GM12872 (cell line): ENCODE measurements at regions not wholly inside any gene's neighbourhood (a gene's known extent, or its start where the extent isn't known, plus 50 kb on each side); places are given as distances from the start of the nearest gene placed in this dataset.

ENCODE experiments used
- CTCF ChIP-seq: IDR thresholded peaks from 3 replicates; pipeline ENCODE4 v1.5.1; 2011; ENCODE audit warnings: low read depth, mild to moderate bottlenecking, low read length, moderate library complexity; ENCODE audit not compliant: insufficient read depth

DNA sequence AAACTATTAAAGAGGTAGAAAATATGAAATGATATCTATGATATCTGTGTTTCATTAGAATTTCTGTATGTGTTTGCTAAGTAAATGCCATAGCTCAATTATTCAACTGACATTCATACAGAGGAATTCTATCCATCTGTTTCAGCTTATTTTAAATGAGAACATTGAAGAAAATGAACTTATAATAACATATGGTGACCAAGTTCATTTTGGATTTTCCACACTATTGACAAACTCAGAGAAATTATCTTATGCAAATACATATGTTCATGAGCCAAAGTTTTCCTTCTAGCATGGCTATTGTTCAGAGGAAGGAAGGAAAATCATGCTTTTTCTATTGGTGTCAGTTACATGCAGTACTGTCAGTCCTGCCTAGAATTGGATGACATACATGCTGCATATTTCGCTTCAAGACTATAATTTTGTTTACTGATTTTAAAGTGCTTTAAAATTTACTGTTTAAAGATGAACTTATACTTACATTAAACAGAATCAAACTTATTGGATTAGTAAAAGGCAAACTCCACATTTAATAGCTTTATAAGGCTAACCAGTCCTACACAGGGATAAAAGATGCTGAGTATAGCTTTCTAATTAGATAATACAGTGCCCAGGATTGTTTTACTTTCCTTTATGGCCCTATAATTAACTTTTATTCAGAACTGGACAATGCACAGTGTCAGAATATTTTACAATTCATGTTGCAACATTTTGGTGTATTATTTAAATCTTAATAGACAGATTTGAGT lies 646.2 kb downstream of the TRAM1L1 start:
- no peak for TF ChIP-seq CTCF

GRCh38 chr4:116438417-116438816 lies 647.0 kb downstream of the TRAM1L1 start:
- TF ChIP-seq CTCF: no peak

- TF ChIP-seq CTCF: no peak
These were observed 657.7 kb downstream of the TRAM1L1 start for GRCh38 chr4:116427666-116428065.

GRCh38 chr4:116413222-116413621 lies 672.2 kb downstream of the TRAM1L1 start:
- TF ChIP-seq CTCF: no peak

- no peak for TF ChIP-seq CTCF
These were observed 684.1 kb downstream of the TRAM1L1 start for GRCh38 chr4:116401293-116401692.

- TF ChIP-seq CTCF: no peak
These were observed 684.9 kb downstream of the TRAM1L1 start for GRCh38 chr4:116400480-116400879.

DNA sequence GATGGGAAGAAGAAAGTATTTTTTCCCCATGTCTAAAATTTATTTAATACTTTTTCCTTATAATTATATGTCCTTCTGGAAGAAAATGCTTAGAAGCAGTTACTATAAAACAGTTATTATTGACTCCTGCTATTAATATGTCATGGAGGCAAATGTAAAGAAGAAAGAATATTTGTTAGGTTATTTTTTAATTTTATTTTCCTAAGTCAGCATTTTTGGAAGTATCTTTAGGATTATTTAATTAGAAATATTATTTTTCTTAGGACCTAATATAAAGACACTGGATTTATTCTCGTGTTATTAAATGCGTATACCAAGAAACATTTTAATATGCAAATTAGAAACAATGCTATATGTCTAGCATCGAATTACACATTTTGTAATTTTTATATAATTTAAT lies 687.7 kb downstream of the TRAM1L1 start:
- TF ChIP-seq CTCF: no peak

DNA sequence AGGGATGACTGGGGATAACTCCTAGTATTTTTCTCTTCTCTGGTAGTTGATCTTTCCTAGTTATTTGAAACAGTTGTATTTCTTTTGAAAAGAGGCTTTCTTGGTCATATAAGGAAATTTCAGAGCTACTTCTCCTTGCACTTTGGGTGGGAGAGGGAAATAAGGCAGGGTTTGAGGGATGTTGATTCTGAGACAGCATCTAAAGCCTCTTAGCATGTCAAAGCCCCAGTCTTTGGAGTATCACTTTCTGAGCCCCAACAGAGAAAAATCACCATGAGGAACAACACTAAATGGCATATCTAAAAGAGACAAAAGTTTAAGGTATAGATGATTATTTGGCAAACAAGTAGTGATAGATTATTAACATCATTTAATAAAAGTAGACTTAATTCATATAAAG lies 688.1 kb downstream of the TRAM1L1 start:
- no peak for TF ChIP-seq CTCF
